Suprapubic skin (tissue), 4 donors: ENCODE measurements at regions not wholly inside any gene's neighbourhood (a gene's known extent, or its start where the extent isn't known, plus 50 kb on each side); places are given as distances from the start of the nearest gene placed in this dataset.

Experiments
- DNase-seq, 2 donors: peaks; one replicate each; pipeline ENCODE4 v3.0.0-alpha.2; 2019; ENCODE audit warnings: low spot score in 2 of 2
- H3K27ac ChIP-seq: fragments of 200-600 bp; sonication (generic); one replicate; pipeline ENCODE4 v1.5.1; 2019
- H3K27me3 ChIP-seq: fragments of 200-600 bp; sonication (generic); one replicate; pipeline ENCODE4 v1.5.1; 2019
- H3K36me3 ChIP-seq: fragments of 200-600 bp; sonication (generic); one replicate; pipeline ENCODE4 v1.5.1; 2019
- H3K4me1 ChIP-seq: fragments of 200-600 bp; sonication (generic); one replicate; pipeline ENCODE4 v1.5.1; 2019
- H3K4me3 ChIP-seq: fragments of 200-600 bp; sonication (generic); one replicate; pipeline ENCODE4 v1.5.1; 2019; ENCODE audit warnings: mild to moderate bottlenecking
- H3K9me3 ChIP-seq: fragments of 200-600 bp; sonication (generic); one replicate; pipeline ENCODE4 v1.5.1; 2019
- CTCF ChIP-seq, 2 donors: fragments of 200-600 bp in 1 of 2; fragments of 450-650 bp in 1 of 2; sonication (generic) in 1 of 2; IDR thresholded peaks; one replicate each; pipeline ENCODE4 v1.5.1; 2016 to 2019; ENCODE audit warnings: antibody characterized with exemption in 2 of 2, mild to moderate bottlenecking in 1 of 2, moderate library complexity in 1 of 2
- EP300 ChIP-seq: sonication (generic); formaldehyde crosslinking; IDR thresholded peaks from one replicate; pipeline ENCODE4 v1.6.1; 2017; ENCODE audit warnings: antibody characterized with exemption
- POLR2A ChIP-seq, 2 donors: fragments of 450-650 bp; IDR thresholded peaks; one replicate each; pipeline ENCODE4 v1.6.1; 2017; ENCODE audit warnings: antibody characterized with exemption in 2 of 2, mild to moderate bottlenecking in 2 of 2, moderate library complexity in 2 of 2
- POLR2AphosphoS5 ChIP-seq, 3 donors: sonication (generic); formaldehyde crosslinking; IDR thresholded peaks; one replicate each; pipeline ENCODE4 v1.6.1; 2017; ENCODE audit warnings: antibody characterized with exemption in 3 of 3
- WGBS: methylation state at CpG from one replicate; pipeline ENCODE4 v1.1.5; 2018; 5-methylcytosine and 5-hydroxymethylcytosine counted together

GRCh38 chr2:144304202-144304601, 215.7 kb downstream of the ZEB2 start:
- no peak overlapping the region for H3K4me3 ChIP-seq
- H3K36me3 ChIP-seq, result no peaks in the 10 kb centered on the region
- 91% methylated on average over 1 of the region's 1 CpG for WGBS
- H3K27ac ChIP-seq, result no peak overlapping the region
- no peaks in the 10 kb centered on the region for H3K9me3 ChIP-seq
- H3K27me3 ChIP-seq, result no peaks in the 10 kb centered on the region
- TF ChIP-seq CTCF (IDR thresholded peaks at IDR 0.05) (no peak), POLR2A (IDR thresholded peaks at IDR 0.05) (no peak), EP300 (no peak), POLR2AphosphoS5 (IDR thresholded peaks at IDR 0.05) (no peak)
- no peak for DNase-seq
- no peaks in the 10 kb centered on the region for H3K4me1 ChIP-seq

GRCh38 chr2:144300632-144301031, 219.3 kb downstream of the ZEB2 start:
- Histone ChIP-seq H3K9me3 (no peaks in the 10 kb centered on the region), H3K4me3 (no peak overlapping the region), H3K4me1 (no peaks in the 10 kb centered on the region), H3K27me3 (no peaks in the 10 kb centered on the region), H3K27ac (no peak overlapping the region), H3K36me3 (no peaks in the 10 kb centered on the region)
- WGBS, result 78% methylated on average over 2 of the region's 2 CpGs
- no peak for DNase-seq
- TF ChIP-seq EP300 (no peak), CTCF (IDR thresholded peaks at IDR 0.05) (no peak), POLR2AphosphoS5 (IDR thresholded peaks at IDR 0.05) (no peak)

GRCh38 chr2:144290276-144290675, 229.6 kb downstream of the ZEB2 start:
- Histone ChIP-seq H3K9me3 (no peaks in the 10 kb centered on the region), H3K36me3 (no peaks in the 10 kb centered on the region), H3K4me3 (no peak overlapping the region), H3K27me3 (no peaks in the 10 kb centered on the region), H3K27ac (no peak overlapping the region), H3K4me1 (no peaks in the 10 kb centered on the region)
- DNase-seq, result no peak
- TF ChIP-seq EP300, result no peak
- TF ChIP-seq POLR2A (IDR thresholded peaks at IDR 0.05), result no peak
- no peak for TF ChIP-seq POLR2AphosphoS5 (IDR thresholded peaks at IDR 0.05)
- no peak for TF ChIP-seq CTCF (IDR thresholded peaks at IDR 0.05)
- WGBS, result 97% methylated on average over 1 of the region's 1 CpG

DNA sequence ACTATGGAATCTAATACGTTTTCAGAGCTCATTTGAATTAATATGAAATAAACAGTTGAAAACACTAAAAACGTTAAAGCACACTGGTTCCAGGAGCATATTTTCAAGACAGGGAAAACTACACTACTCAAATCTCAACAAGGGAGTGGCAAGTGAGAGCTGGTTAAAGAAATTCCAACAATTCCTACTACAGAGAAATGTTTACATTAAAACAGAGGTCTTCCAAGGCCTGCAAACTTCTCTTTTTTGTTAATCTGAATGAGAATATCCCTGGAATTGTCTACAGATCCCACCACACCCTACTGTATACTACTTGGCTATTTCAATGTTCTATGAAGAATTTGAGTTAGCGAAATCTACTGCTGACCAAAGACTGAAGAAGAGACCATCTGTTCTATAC, 231.5 kb downstream of the ZEB2 start:
- no peak for TF ChIP-seq EP300
- TF ChIP-seq POLR2AphosphoS5 (IDR thresholded peaks at IDR 0.05), result no peak
- TF ChIP-seq POLR2A (IDR thresholded peaks at IDR 0.05), result no peak
- no peak for TF ChIP-seq CTCF (IDR thresholded peaks at IDR 0.05)
- no peaks in the 10 kb centered on the region for H3K4me1 ChIP-seq
- no peaks in the 10 kb centered on the region for H3K36me3 ChIP-seq
- no peak overlapping the region for H3K27ac ChIP-seq
- no peaks in the 10 kb centered on the region for H3K27me3 ChIP-seq
- no peak overlapping the region for H3K4me3 ChIP-seq
- no peak for DNase-seq
- H3K9me3 ChIP-seq, result no peaks in the 10 kb centered on the region
- WGBS, result 80% methylated on average over 3 of the region's 3 CpGs

DNA sequence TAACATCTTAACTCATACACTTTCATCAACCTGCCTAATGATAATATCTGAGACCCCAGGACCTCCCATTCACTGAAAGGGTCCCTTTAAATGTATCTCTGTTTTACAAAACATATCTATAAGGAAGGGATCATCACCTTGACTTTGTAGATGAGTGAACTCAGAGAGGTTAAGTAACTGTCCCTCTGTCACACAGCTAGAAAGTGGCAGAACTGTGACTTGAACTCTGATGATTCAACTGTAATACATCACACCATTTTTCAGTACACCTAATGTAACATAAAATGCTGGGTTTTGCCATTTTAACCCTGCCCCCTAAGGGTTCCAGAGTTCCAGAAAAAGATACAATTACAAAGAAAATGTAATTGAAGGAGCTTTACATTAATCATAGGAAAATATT, 234.6 kb downstream of the ZEB2 start:
- TF ChIP-seq EP300 (no peak), POLR2AphosphoS5 (IDR thresholded peaks at IDR 0.05) (no peak), POLR2A (IDR thresholded peaks at IDR 0.05) (no peak), CTCF (IDR thresholded peaks at IDR 0.05) (no peak)
- Histone ChIP-seq H3K27ac (no peak overlapping the region), H3K36me3 (no peaks in the 10 kb centered on the region), H3K9me3 (no peaks in the 10 kb centered on the region), H3K4me1 (no peaks in the 10 kb centered on the region), H3K4me3 (no peak overlapping the region), H3K27me3 (no peaks in the 10 kb centered on the region)
- no peak for DNase-seq
